GM19351 (cell line): ENCODE measurements at regions not wholly inside any gene's neighbourhood (a gene's known extent, or its start where the extent isn't known, plus 50 kb on each side); places are given as distances from the start of the nearest gene placed in this dataset.
"Not testable (repeated sequence)": the region's sequence is repeated elsewhere in the genome, so short reads cannot be mapped to it uniquely, and the experiment has no call there.

Experiments used
- ATAC-seq: cut with Tn5 transposase; IDR thresholded peaks from one replicate; pipeline ENCODE4 v1.9.1; 2021; ENCODE audit warnings: mild to moderate bottlenecking, moderate library complexity; ENCODE audit not compliant: unreplicated experiment

GRCh38 chrX:65971151-65971550 lies 68.7 kb downstream of the VSIG4 start:
- no peak for ATAC-seq

DNA sequence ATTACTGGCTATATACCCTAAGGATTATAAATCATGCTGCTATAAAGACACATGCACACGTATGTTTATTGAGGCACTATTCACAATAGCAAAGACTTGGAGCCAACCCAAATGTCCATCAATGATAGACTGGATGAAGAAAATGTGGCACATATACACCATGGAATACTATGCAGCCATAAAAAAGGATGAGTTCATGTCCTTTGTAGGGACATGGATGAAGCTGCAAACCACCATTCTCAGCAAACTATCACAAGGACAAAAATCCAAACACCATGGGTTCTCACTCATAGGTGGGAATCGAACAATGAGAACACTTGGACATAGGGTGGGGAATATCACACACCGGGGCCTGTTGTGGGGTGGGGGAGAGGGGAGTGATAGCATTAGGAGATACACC lies 72.7 kb downstream of the VSIG4 start:
- ATAC-seq, result not testable (repeated sequence)

DNA sequence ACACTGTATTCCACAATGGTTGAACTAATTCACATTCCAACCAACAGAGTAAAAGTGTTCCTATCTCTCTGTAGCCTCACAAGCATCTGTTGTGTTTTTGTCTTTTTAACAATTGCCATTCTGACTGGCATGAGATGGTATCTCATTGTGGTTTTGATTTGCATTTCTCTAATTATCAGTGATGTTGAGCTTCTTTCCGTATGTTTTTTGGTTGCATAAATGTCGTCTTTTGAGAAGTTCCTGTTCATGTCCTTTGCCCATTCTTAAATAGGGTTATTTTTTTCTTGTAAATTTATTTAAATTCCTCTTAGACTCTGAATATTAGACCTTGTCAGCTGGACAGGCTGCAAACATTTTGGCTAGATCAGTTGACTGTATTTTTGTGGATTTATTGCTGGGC lies 78.2 kb downstream of the VSIG4 start:
- no peak for ATAC-seq

GRCh38 chrX:65948103-65948502 lies 91.8 kb downstream of the VSIG4 start:
- ATAC-seq, result no peak

- ATAC-seq, result no peak
Measured at GRCh38 chrX:65941775-65942174, 98.1 kb downstream of the VSIG4 start.

- no peak for ATAC-seq
Measured at GRCh38 chrX:65933085-65933589, 106.7 kb downstream of the VSIG4 start.

DNA sequence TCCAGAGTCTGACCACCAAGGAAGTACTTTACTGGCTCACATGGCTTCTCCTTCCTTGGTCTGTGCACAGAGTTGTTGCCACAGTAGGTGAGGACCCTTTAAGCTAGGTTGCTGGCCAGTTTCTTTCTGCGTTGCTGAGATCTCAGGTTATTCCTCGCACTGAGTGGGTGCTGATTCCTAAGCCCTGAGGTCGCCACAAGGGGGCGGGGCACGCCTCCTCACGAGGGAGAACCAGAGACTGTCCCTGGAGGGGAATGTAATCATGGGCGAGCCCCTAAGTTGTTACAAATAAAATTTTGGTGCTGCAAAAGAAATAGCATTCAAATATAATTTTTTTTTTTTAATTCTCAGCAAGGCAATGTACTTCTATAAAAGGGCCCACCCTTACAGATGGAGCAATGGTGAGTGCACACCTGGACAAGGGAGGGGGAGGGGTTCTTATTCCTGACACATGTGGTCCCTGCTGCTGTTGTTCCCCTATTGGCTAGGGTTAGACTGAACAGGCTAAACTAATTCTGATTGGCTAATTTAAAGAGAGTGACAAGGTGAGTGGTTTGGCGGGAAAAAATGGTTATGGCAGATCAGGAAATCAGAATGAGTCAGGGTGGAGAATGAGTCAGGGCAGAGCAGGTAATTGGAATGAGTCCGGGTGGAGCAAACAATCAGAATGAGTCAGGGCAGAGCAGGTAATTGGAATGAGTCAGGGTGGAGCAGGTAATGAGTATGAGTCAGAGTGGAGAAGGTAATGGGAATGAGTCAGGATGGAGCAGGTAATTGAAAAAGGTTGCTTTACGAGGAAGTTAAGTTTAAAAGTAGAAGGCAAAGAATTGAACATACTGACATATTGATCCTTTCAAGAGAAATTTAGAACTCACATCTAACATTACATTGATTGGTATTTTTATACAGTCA lies 107.5 kb downstream of the VSIG4 start:
- no peak for ATAC-seq

DNA sequence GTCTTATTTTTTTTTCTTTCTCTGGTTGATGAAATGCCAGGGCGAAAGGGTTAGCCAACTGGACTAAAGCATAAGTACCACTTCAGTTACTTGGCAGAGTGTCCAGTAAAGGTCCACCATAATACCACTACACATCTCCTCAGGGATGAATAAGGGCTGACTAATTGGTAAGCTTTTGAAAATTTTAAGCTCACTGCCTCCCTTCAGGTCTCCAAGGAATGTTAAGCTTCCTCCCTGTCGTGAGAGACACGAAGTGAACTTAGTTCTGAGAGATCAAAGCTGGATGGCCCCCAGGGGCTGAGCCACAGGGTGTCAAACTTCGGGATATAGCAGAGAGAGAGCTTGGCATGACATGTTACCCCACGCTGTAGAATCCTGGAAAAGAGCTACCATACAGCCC lies 111.4 kb downstream of the VSIG4 start:
- no peak for ATAC-seq

GRCh38 chrX:65927386-65927785 lies 112.5 kb downstream of the VSIG4 start:
- not testable (repeated sequence) for ATAC-seq

DNA sequence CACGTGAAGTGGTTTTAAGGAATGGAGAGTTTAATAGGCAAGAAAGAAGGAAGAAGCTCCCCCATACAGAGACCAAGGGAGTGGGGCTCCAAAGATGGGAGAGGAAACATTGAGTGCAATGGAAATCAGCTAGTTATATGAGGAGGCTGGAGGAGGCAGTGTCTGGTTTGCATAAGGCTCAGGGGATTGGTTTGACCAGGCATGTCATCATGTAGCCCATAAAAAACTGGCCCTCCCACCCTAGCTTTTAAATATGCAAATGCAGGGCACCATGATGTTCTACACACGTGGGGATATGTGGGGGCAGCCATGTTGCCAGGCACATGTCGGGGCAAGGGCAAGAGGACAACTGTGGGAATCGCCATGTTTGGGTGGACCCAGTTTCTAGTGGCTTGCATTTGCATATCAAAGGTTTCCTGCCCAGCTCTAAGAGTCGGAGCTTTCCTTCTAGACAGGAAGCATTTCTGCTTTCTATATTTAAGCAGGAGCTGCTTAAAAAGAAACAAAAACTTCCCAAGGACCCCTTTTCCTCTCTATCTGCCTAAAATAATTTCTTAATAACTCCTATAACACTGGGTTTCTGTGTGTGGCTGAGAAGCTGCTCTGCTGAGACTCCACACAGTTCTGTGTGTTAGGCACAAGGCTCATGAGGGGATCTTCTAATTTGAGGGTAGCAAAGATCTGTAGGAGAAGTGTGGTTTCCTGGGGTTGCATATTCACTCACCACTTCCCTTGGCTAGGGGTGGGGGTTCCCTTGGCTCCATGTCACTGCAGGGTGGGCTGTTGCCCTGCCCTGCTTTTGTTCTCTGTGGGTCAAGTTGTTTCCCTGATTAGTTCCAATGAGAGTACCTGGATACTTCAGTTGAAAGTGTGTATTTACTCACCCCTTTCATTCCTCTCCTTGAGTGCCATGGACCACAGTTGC lies 113.5 kb downstream of the VSIG4 start:
- ATAC-seq, result peak; percentile 77

DNA sequence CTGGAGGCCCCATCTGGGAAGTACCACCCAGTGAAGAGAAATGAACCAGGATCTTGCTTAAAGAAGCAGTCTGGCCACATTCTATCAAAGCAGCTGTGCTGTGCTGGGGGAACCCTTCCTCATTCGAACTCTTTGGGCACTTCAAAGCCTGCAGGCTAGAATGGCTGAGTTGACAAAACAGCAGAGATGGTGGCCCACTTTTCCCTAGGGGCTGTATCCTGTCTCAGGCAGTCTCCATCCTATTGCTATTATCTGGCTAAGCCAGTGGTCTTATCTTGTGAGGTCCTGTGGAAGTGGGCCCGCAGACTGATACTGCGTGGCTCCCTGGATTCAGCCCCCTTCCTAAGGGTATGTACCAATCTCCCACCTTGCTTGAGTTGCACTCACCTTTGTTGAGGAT lies 114.3 kb downstream of the VSIG4 start:
- ATAC-seq, result no peak

- ATAC-seq, result no peak
Measured at GRCh38 chrX:65925005-65925404, 114.9 kb downstream of the VSIG4 start.

DNA sequence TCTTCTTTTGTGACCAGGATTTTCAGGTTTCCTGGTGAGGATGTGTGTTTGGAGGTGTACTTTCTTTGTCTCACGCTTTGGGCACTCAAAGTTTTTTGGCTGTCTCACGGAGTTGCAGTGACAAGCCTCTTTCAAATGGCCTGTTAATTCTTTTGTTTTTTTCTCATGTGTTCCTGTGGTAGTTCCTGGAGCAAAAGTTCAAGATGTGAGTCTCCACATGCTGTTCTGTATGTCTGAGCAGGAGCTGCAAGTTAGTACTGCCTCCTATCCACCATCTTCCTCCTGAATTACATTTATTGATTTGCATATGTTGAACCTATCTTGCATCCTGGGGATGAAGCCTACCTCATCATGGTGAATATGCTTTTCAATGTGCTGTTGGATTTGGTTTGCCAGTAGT lies 118.5 kb downstream of the VSIG4 start:
- ATAC-seq, result no peak

GRCh38 chrX:65920620-65921019 lies 119.3 kb downstream of the VSIG4 start:
- ATAC-seq, result no peak

DNA sequence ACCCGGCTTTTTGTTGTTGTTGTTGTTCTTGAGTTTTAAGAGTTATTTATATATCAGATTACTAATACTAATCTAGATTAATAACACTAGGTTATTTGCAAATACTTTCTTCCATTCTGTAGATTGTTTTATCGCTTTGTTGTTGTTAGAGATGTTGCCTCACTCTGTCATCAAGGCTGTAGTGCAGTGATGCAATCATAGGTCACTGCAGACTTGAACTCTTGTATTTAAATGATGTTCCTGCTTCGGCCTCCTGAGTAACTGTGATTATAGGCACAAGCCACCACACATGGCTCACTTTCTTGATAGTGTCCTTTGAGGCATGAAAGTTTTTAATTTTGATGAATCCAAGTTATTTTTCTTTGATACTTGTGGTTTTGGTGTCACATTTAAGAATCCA lies 129.0 kb downstream of the VSIG4 start:
- no peak for ATAC-seq

GRCh38 chrX:65903750-65904149 lies 136.1 kb downstream of the VSIG4 start:
- ATAC-seq, result no peak

GRCh38 chrX:65902011-65902410 lies 137.9 kb downstream of the VSIG4 start:
- ATAC-seq, result no peak

- no peak for ATAC-seq
Measured at GRCh38 chrX:65900850-65901844, 138.7 kb downstream of the VSIG4 start.

DNA sequence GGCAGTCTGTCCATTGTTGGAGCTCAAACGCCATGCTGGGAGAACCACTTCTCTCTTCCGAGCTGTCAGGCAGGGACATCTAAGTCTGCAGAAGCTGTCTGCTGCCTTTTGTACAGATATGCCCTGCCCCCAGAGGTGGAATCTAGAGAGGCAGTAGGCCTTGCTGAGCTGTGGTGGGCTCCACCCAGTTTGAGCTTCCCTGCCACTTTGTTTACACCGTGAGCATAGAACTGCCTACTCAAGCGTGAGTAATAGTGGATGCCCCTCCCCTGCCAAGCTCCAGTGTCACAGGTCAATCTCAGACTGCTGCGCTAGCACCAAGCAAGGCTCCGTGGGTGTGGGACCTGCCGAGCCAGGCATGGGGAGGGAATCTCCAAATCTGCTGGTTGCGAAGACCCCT lies 145.7 kb downstream of the VSIG4 start:
- ATAC-seq, result no peak

DNA sequence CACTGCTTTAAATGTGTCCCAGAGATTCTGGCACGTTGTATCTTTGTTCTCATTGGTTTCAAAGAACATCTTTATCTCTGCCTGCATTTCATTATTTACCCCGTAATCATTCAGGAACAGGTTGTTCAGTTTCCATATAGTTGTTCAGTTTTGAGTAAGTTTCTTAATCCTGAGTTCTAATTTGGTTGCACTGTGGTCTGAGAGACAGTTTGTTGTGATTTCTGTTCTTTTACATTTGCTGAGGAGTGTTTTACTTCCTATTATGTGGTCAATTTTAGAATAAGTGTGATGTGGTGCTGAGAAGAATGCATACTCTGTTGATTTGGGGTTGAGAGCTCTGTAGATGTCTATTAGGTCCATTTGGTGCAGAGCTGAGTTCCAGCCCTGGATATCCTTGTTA lies 148.1 kb downstream of the VSIG4 start:
- ATAC-seq, result not testable (repeated sequence)
